ENCODE measurements at regions not wholly inside any gene's neighbourhood (a gene's known extent, or its start where the extent isn't known, plus 50 kb on each side); places are given as distances from the start of the nearest gene placed in this dataset.

- TF ChIP-seq CTCF (IDR thresholded peaks at IDR 0.05) = no peak
- TF ChIP-seq POLR2A (IDR thresholded peaks at IDR 0.05; ENCODE audit: low read depth) = no peak
- no peak for TF ChIP-seq EP300 (IDR thresholded peaks at IDR 0.05)
- TF ChIP-seq POLR2AphosphoS5 (IDR thresholded peaks at IDR 0.05) = no peak
Measured at GRCh38 chr2:39925312-39925711, 146.3 kb upstream of the THUMPD2 start.

Data from esophagus muscularis mucosa (tissue), 4 donors.